ENCODE measurements at regions not wholly inside any gene's neighbourhood (a gene's known extent, or its start where the extent isn't known, plus 50 kb on each side); places are given as distances from the start of the nearest gene placed in this dataset.

GRCh38 chr15:87131067-87131466, 1051.4 kb downstream of the AGBL1 start:
- no peak for DNase-seq

- no peak for DNase-seq
Measured at GRCh38 chr15:87129916-87130315, 1050.2 kb downstream of the AGBL1 start.

- DNase-seq, result no peak
Measured at GRCh38 chr15:87123676-87124382, 1044.2 kb downstream of the AGBL1 start.

- no peak for DNase-seq
Measured at GRCh38 chr15:87121336-87121735, 1041.7 kb downstream of the AGBL1 start.

GRCh38 chr15:87120555-87120954, 1040.9 kb downstream of the AGBL1 start:
- DNase-seq, result no peak

- DNase-seq, result no peak
Measured at GRCh38 chr15:87118846-87119245, 1039.2 kb downstream of the AGBL1 start.

GRCh38 chr15:87118435-87118834, 1038.8 kb downstream of the AGBL1 start:
- DNase-seq, result no peak

GRCh38 chr15:87115795-87116194, 1036.1 kb downstream of the AGBL1 start:
- DNase-seq, result no peak

- DNase-seq, result no peak
Measured at GRCh38 chr15:87099916-87100315, 1020.2 kb downstream of the AGBL1 start.

- no peak for DNase-seq
Measured at GRCh38 chr15:87089551-87089950, 1009.9 kb downstream of the AGBL1 start.

GRCh38 chr15:87083201-87083600, 1003.5 kb downstream of the AGBL1 start:
- DNase-seq, result no peak

- DNase-seq, result no peak
Measured at GRCh38 chr15:87082581-87082980, 1002.9 kb downstream of the AGBL1 start.

- DNase-seq, result no peak
Measured at GRCh38 chr15:87080547-87080946, 1000.9 kb downstream of the AGBL1 start.

All from stimulated activated naive CD4-positive, alpha-beta T cell (primary cell).